Endothelial cell of umbilical vein (primary cell): ENCODE measurements at regions not wholly inside any gene's neighbourhood (a gene's known extent, or its start where the extent isn't known, plus 50 kb on each side); places are given as distances from the start of the nearest gene placed in this dataset.

ENCODE experiments used
- CTCF ChIP-seq, 2 donors: IDR thresholded peaks; 1 replicate in 1 of 2; 2 replicates in 1 of 2; pipeline ENCODE4 v1.5.1; 2011; ENCODE audit warnings: low read length in 2 of 2, mild to moderate bottlenecking in 2 of 2, moderate library complexity in 2 of 2, control low read depth in 1 of 2, inconsistent platforms in 1 of 2, low read depth in 1 of 2; ENCODE audit not compliant: insufficient read depth in 1 of 2; ENCODE audit errors: extremely low read depth in 1 of 2
- EZH2 ChIP-seq: IDR thresholded peaks from 2 replicates; pipeline ENCODE4 v1.6.1; 2012; ENCODE audit warnings: borderline replicate concordance, low read depth, mild to moderate bottlenecking, moderate library complexity, low read length, inconsistent platforms; ENCODE audit not compliant: severe bottlenecking
- FOS ChIP-seq: IDR thresholded peaks from 2 replicates; pipeline ENCODE4 v1.6.1; 2011; ENCODE audit warnings: mild to moderate bottlenecking, low read length, moderate library complexity, borderline replicate concordance; ENCODE audit not compliant: insufficient read depth
- MAX ChIP-seq: IDR thresholded peaks from 2 replicates; pipeline ENCODE4 v1.6.1; 2011; ENCODE audit not compliant: insufficient read depth, insufficient read length
- POLR2A ChIP-seq: IDR thresholded peaks from 2 replicates; pipeline ENCODE4 v1.6.1; 2012; ENCODE audit warnings: low read depth, mild to moderate bottlenecking, control low read depth, low read length
- POLR2AphosphoS5 ChIP-seq: IDR thresholded peaks from 2 replicates; pipeline ENCODE4 v1.6.1; 2012; ENCODE audit warnings: low read depth, mild to moderate bottlenecking, control low read depth, low read length, moderate library complexity; ENCODE audit not compliant: insufficient read depth

GRCh38 chr1:228860911-228861831 lies 125.9 kb downstream of the RHOU start:
- TF ChIP-seq CTCF (IDR thresholded peaks at IDR 0.05; ENCODE audit: extremely low read depth in 1 of 2, insufficient read depth in 1 of 2, low read depth in 1 of 2, low read length in 2 of 2), result no peak
- no peak for TF ChIP-seq POLR2A
- no peak for TF ChIP-seq FOS
- no peak for TF ChIP-seq EZH2
- TF ChIP-seq MAX, result no peak
- no peak for TF ChIP-seq POLR2AphosphoS5
